22Rv1 (cell line): ENCODE measurements at regions not wholly inside any gene's neighbourhood (a gene's known extent, or its start where the extent isn't known, plus 50 kb on each side); places are given as distances from the start of the nearest gene placed in this dataset.

Source experiments
- ZFX ChIP-seq: fragments of 450-650 bp; IDR thresholded peaks from 2 replicates; pipeline ENCODE4 v1.6.1; 2017; ENCODE audit warnings: antibody characterized with exemption, borderline replicate concordance
- TF ChIP-seq, protein P1 (sequence below): fragments of 450-650 bp; IDR thresholded peaks from 2 replicates; pipeline ENCODE4 v1.5.1; 2017; ENCODE audit warnings: mild to moderate bottlenecking

DNA sequence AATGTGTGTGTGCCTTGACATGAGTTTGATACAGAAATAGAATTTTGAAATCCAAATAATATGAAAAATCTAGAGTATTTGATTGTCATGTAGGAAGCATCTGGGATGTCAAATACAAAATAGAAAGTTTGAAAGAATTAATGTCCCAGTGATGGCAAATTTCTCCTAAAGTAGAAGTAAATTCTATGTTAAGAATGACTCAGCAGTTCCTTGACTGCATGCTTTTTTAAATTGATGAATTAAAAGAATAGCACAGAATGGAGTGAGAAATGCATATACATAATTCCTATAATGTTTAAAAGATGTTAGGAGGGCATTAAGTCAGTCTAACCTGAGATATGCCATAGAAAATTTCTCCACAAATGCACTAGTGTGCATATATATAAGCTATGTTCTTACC is 357.5 kb downstream of the TMEM182 start:
- TF ChIP-seq, protein P1, sequence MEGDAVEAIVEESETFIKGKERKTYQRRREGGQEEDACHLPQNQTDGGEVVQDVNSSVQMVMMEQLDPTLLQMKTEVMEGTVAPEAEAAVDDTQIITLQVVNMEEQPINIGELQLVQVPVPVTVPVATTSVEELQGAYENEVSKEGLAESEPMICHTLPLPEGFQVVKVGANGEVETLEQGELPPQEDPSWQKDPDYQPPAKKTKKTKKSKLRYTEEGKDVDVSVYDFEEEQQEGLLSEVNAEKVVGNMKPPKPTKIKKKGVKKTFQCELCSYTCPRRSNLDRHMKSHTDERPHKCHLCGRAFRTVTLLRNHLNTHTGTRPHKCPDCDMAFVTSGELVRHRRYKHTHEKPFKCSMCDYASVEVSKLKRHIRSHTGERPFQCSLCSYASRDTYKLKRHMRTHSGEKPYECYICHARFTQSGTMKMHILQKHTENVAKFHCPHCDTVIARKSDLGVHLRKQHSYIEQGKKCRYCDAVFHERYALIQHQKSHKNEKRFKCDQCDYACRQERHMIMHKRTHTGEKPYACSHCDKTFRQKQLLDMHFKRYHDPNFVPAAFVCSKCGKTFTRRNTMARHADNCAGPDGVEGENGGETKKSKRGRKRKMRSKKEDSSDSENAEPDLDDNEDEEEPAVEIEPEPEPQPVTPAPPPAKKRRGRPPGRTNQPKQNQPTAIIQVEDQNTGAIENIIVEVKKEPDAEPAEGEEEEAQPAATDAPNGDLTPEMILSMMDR = no peak
- TF ChIP-seq ZFX = no peak
